HG03520 (cell line): ENCODE measurements at regions not wholly inside any gene's neighbourhood (a gene's known extent, or its start where the extent isn't known, plus 50 kb on each side); places are given as distances from the start of the nearest gene placed in this dataset.
A peak's percentile ranks its signal among the peaks of the same experiment; 100 is the strongest.
"Not testable (repeated sequence)": the region's sequence is repeated elsewhere in the genome, so short reads cannot be mapped to it uniquely, and the experiment has no call there.

Source experiments
- ATAC-seq: cut with Tn5 transposase; IDR thresholded peaks from one replicate; pipeline ENCODE4 v1.9.1; 2021; ENCODE audit warnings: mild to moderate bottlenecking, moderate library complexity; ENCODE audit not compliant: unreplicated experiment

DNA sequence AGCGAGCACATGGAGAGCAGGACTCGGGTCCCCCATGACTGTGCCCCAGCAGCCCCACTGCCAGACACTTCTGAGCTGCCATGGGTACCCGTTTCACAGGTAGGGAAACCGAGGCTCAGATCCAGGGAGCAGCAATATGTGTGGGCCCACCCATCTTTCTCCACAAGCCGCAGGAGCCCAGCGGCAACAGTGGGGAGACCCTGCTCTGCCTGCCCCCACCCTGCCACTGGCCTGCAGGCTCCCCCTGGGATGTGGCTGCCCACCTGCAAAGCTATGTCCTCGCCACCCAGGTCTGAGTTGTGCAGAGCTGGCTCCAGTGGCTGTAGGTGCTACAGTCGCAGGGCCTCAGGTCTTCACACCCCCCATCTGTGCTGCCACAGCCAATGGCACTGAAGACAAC lies 50.6 kb upstream of the C1QTNF9B start:
- ATAC-seq, result no peak

DNA sequence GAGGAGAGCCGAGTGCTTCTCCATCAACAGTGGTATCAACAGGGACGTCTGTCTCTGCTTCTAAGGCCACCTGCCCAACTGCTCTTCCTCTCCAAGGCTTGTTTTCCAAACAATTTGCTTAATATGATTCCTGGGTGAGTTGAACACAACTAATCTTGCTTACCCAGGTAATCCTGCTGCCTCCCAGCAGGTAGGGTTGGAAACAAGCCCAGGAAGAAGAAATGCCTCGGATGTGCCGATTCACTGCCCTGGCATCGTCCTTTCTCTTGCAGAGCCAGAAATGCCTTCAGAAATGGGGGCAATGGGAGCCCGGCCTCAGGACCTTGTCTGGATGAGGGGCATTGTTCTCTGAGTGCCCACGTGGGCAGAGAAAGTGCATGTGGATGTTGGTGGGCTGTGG lies 51.9 kb upstream of the C1QTNF9B start:
- ATAC-seq, result no peak

DNA sequence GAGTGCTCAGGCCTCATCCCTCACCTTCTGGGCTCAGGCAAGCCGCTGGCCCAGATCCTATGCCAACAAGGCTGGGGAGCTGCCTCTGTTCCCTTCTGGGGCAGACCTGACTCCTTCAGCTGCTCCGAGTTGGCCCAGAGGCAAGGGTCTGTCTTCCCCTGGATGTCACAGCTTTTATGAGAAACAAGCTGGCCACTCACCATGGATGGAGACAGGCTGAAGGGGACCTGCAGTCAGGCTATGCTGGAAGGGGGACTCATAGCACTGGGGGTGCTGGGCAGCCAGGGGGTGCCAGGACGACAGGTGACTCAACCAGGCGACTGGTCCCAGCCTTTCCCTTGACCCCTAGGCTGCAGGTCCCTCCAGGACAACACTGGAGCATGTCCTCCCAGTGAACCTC lies 52.4 kb upstream of the C1QTNF9B start:
- no peak for ATAC-seq

DNA sequence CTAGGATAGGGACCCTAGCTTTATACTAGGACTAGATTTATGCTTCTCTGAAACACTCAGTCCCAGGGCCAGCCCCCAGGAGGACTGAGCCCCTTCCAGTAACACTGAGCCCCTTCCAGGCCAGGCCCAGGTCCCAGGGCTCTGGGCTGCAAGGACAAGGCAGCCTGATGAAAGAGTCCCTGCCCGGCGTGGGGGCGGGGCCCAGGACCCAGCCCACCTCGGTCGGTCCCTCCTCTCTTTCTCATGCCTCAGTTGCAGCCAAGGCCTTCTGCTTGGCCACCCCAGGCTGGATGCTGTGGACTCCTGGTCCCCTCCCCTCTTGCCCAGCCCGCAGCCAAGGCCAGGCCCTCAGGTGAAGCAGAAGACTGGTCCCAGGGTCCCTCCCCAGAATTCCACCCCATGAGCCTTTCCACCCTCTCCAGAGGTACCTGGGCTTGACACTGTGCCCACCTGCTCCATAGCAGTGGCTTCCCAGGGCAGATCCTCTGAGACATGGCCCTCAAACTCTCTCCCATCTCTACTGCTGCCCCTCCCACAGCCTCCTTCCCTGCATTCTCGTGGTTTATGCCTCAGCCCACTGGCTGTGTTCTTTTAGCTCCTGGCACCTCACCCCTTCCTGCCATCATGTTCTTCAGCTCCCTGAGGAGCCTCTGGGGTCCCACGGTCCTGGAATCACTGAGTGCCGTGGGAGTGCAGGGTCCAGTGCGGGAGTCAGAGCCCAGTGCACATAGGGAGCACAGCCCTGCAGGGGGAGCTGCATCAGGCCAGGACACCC lies 53.6 kb upstream of the C1QTNF9B start:
- ATAC-seq, result no peak

DNA sequence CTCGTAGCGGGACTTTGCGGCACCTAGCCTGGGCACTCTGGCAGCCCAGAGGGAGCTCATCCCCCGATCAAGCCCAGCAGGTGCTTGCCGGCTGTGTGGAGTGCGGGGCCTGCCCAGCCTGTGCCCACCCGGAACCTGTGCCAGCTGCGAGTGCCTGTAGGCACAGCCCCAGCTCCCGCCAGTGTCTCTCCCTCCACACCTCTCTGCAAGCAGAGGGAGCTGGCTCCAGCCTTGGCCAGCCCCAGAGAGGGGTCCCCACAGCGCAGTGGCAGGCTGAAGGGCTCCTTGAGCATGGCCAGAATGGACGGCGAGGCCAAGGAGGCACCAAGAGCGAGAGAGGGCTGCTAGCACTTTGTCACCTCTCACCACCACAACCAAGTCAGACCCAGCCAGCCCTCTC lies 55.5 kb upstream of the C1QTNF9B start:
- no peak for ATAC-seq

- no peak for ATAC-seq
These were observed 56.7 kb upstream of the C1QTNF9B start for GRCh38 chr13:23953860-23954512.

DNA sequence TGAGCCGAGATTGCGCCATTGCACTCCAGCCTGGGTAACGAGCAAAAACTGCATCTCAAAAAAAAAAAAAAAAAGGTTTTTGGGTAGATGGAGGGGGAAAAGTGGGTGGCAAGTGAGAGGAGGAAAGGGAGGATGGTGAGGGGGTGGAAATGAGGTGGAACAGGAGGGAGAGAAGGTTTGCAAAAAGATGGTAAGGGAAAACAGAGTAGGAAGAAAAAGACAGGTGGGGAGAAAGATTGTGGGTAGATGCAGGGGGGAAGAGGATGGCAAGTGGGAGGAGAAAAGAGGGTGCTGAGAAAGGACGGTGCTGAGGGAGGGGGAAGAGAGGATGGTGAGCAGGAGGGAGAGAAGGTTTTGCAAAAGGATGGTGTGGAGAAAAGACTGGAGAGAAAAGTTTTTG lies 57.8 kb upstream of the C1QTNF9B start:
- no peak for ATAC-seq

- no peak for ATAC-seq
These were observed 58.8 kb upstream of the C1QTNF9B start for GRCh38 chr13:23956106-23956505.

DNA sequence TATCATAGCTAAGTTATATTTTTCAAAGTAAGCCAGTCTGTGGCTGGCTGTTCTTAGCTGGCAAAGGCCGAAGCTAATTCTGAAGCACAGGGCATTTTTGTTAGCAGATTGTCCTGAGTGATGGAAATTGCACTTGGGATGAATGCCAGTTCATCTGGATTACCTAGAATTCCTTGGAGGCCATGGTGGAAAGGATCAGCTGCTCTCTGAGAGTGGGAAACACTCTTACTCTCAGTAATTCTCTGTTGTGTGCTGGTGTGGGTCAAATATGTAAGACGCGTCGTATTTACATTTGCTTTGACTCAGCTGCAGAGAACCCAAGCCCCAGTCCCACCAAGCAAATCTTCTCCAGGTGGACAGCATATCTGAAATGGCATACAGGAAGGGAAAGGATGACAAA lies 60.7 kb upstream of the C1QTNF9B start:
- no peak for ATAC-seq

DNA sequence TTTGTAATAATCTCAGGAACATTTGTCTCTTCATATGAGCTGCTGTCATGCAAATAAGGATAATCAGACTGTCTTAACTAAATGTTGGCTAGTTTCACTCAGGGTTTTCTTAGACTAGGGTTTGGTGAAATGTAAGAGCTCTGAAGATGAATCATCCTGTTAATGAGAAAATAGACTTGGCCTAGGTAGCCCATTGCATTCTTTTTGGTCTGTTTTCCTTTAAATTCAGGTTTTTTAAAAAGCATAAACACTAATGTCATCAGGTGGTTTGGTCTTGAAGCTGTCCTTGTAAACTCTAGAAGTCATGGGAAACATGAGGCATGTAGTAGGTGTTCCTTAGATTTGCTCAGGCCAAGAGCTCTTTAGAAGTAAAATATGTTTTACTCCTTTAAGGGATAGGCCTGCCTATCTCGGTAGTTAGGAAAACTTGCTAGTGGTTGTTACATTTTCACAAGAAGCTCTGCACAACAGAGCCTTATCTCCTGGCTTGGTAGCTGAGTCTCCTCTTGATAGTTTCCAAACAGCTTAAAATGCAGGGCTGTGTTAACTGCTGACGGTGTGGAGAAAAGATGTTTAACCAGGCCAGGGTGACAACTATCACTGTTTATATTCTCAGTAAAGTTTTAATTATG lies 62.0 kb upstream of the C1QTNF9B start:
- no peak for ATAC-seq

DNA sequence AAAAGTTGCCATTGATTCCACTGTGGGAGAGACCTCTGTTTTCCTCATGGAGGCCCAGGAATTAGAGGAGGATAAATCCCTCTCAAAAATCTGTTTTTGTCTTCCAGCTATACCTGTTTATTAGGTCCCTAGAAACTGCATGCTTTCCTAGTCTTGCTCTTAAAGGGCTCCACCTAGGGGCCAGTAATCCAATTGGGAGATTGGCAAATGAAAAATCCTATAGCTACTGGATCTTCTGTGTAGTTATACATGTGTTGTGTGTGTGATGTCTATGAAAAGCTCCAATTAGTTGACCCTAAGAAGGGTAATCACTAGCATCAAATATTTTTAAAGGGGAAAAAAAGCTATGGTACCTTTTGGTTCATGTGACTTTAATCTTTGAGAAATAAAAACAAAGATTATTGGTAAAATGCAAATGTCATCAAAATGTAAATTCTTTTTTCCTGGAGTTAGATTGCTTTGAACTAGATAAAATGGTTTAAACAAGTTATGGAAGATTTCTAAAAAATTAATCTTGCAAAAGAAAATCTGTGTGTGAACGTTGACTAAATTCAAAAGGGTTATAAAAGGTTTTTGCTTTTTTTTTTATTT lies 63.4 kb upstream of the C1QTNF9B start:
- no peak for ATAC-seq

DNA sequence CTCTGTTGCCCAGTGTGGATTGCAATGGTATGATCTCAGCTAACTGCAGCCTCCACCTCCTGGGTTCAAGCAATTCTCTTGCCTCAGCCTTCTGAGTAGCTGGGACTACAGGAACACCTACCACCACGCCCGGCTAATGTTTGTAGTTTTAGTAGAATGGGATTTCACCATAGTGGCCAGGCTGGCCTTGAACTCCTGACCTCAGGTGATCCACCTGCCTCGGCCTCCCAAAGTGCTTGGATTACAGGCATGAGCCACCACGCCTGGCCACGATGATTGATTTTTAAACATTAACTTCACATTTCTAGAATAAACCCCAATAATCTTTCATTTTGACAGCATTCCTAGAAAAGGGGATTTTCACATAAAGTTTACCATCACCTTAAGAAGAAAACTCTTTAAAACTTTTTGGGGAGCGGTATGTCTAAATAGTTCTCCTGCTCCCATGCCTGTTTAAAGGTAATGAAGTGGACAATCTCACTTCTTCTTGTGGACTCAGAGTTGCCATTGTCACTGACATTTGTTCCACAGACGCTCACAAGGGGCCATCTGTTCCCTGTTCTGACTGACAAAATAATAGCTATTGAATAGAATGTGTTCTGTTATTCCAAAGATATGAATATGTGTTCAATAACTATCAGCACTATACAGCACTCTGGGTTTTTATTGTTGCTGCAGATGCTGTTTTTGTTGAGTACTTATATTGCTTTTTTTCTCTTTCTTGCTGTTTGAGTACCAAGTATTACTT lies 66.1 kb upstream of the C1QTNF9B start:
- ATAC-seq, result no peak

DNA sequence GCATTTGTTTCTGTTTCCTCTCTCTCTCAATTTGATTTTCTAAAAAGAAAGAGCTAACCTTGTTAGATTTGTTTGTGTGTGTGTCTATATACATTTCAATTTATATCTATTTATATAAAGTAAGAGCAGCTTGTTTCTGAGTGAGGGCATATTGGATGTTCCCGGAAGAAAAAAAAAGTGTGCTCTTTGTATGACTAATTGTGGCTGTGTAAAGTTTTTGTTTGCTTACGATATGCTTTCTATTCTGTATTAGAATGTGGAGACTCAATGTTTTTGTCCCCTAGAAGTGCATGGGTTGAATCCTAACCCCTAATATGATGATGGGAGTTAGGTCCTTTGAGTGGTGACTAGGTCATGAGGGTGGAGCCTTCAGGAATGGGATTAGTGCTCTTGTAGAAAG lies 66.6 kb upstream of the C1QTNF9B start:
- ATAC-seq, result no peak

DNA sequence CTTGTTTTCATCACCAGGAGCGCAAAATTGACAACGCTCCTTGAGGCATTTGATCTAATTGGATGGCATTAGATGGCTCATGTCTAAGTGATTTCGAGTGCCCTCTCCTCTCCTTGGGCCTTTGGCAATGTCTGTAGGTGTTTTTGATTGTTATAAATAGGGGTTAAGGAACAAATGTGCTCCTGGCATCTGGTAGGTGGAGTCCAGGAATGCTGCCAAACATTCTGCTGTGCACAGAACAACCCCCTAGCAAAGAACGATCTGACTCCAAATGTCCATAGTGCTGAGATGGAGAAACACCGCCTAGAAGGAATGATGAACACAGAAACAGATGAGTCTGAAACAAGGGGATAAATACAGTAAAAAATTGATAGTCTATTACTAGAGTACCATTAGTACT lies 68.0 kb upstream of the C1QTNF9B start:
- no peak for ATAC-seq

DNA sequence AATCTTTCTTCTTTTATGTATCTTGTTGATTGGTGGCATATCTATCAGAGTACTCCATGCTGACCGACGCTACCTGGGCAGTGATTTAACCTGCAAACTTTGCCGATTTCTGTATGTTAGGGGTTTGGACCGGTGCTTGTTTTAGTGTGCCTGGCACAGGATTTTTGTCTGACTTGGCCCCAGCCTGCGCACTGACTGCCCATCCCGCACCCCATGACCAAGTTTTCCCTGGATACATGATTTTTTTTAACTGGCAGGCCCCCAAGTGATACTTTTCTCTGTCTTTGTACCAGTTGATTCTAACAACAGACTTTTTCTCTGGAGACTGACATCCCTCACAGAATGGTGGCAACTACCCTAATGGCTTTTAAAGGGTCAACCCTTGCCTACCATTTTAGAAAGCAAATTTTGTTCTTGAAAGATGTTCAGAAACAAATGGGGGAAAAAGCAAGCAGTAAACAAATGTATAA lies 69.0 kb upstream of the C1QTNF9B start:
- ATAC-seq, result no peak

DNA sequence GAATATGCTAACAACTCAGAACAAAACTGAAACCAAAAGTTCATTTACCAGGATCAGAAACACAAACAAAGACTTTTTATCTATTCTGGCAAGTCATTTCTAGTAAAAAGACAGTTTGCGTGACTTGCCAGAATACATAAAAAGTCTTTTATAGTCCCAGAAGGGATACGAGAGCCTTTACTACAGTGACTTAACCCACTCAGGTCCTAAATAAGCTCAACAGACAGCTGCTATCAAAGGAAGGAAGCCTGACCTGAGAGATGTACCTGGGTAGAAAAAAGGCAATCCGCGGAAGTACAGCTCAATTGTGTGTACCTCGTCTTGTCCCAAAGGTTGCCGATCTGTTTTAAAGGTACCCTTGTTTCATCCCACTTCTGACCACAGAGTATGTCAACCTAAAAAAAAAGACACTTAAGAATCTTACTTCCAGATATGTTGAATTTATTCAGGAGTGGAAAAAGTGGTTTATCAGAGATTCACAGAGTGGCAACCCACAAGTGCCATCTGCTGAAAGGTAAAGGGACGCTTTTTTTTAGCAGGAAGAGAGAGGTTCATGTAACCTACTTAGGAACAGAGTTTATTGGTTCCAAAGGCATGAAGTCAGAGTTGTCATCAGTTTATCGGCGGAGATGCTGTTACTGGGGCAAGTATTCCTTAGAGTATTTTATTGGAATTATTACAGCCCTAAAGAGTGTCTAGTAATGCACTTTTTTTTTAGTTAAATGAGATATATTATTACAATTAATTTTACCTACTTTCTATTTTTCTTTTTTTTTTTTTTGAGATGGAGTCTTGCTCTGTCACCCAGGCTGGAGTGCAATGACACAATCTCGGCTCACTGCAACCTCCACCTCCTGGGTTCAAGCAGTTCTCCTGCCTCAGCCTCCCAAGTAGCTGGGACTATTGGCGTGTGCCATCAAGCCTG lies 69.7 kb upstream of the C1QTNF9B start:
- ATAC-seq, result no peak

- not testable (repeated sequence) for ATAC-seq
These were observed 70.5 kb upstream of the C1QTNF9B start for GRCh38 chr13:23967792-23968191.

GRCh38 chr13:23969647-23970046 lies 72.3 kb upstream of the C1QTNF9B start:
- ATAC-seq, result no peak

- ATAC-seq, result peak; percentile 49
These were observed 82.3 kb upstream of the C1QTNF9B start for GRCh38 chr13:23979361-23980159.
